Omental fat pad (tissue), 3 donors: ENCODE measurements at regions not wholly inside any gene's neighbourhood (a gene's known extent, or its start where the extent isn't known, plus 50 kb on each side); places are given as distances from the start of the nearest gene placed in this dataset.

Experiments
- ATAC-seq: fragments of 150-250 bp; one replicate; pipeline ENCODE4 v1.9.1; 2016; ENCODE audit warnings: mild to moderate bottlenecking, moderate library complexity; ENCODE audit not compliant: low FRiP score
- DNase-seq: peaks from one replicate; pipeline ENCODE4 v3.0.0-alpha.2; 2019; ENCODE audit warnings: low spot score
- TF ChIP-seq, protein P1 (sequence below), 3 donors: fragments of 450-650 bp; IDR thresholded peaks; one replicate each; pipeline ENCODE4 v1.5.1; 2016 to 2017; ENCODE audit warnings: antibody characterized with exemption in 3 of 3, mild to moderate bottlenecking in 3 of 3, moderate library complexity in 2 of 3

DNA sequence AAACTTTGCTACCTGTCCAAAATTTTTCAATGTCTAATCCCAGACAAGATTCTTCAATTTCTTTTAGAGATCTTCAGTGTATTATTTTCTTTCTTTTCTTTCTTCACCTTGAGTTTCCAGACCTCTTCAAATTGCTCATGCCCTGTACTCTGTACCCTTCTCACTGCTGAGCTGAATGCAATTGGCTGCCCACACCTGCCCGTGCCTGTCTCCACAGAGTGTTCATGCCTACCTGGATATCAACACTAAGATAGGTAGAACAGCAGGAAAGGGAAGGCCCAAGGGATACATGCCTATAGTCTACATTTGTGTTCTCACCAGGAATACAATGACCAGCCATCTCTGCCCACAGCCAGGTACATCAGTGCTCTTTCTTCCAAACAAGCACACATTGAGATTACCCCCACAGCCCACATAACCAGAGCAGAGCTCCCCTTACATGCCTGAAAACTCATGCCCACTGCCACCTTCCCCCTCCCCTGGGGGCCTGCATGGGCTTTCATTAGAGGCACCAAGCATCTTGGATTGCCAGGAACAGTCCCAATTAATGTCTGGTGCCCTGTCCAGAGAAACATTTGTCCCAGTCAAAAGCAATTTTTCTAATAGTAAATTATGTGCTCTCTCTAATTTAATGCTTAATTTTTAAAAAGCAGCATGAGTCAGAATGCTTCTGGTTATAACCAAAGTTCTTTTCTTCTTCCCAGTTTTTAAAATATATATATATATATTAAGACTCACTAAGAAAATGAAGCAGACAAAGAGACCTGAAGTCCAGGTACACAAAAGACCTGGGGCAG is 134.9 kb upstream of the SLC14A2 start:
- DNase-seq = no peak
- TF ChIP-seq, protein P1, sequence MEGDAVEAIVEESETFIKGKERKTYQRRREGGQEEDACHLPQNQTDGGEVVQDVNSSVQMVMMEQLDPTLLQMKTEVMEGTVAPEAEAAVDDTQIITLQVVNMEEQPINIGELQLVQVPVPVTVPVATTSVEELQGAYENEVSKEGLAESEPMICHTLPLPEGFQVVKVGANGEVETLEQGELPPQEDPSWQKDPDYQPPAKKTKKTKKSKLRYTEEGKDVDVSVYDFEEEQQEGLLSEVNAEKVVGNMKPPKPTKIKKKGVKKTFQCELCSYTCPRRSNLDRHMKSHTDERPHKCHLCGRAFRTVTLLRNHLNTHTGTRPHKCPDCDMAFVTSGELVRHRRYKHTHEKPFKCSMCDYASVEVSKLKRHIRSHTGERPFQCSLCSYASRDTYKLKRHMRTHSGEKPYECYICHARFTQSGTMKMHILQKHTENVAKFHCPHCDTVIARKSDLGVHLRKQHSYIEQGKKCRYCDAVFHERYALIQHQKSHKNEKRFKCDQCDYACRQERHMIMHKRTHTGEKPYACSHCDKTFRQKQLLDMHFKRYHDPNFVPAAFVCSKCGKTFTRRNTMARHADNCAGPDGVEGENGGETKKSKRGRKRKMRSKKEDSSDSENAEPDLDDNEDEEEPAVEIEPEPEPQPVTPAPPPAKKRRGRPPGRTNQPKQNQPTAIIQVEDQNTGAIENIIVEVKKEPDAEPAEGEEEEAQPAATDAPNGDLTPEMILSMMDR (IDR thresholded peaks at IDR 0.05) = no peak
- no peak for ATAC-seq

DNA sequence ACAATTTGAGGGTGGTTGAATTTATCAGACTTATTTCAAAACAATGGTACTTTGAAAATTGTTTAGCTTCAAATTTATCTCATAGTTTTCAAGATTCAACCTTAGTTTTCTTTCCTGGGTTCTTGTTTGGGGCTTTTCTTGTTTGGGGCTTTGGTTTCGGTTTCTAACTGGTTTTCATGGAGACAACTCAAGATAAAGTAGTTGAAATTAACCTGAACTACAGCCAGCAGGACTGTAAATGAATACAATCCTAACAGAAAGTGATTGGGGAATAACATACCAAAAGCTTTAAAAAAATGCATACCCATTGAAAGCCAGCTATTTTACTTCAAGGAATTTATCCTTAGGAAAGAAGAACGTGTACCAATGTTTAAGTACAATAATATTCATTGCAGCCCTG is 133.5 kb upstream of the SLC14A2 start:
- TF ChIP-seq, protein P1 (IDR thresholded peaks at IDR 0.05) = no peak

DNA sequence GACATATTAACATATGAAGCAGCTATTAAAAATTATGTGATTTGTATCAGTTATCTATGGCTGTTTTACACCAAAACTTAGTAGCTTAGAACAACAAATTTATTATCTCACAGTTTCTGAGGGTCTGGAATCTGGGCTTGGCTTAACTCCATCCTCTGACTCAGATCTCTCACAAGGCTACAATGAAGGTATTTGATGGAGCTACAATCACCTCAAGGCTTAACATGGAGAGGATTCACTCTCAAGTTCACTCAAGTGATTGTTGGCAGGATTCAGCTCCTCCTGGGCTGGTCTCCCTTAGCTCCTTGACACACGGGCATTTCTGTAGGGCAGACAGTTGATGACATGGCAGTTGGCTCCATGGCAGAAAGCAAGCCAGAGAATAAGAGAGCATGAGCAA is 133.0 kb upstream of the SLC14A2 start:
- ATAC-seq (no peak), DNase-seq (no peak)
- TF ChIP-seq, protein P1 (IDR thresholded peaks at IDR 0.05) = no peak

More for the DNA sequence above, 133.5 kb upstream of the SLC14A2 start:
- DNase-seq (no peak), ATAC-seq (no peak)

DNA sequence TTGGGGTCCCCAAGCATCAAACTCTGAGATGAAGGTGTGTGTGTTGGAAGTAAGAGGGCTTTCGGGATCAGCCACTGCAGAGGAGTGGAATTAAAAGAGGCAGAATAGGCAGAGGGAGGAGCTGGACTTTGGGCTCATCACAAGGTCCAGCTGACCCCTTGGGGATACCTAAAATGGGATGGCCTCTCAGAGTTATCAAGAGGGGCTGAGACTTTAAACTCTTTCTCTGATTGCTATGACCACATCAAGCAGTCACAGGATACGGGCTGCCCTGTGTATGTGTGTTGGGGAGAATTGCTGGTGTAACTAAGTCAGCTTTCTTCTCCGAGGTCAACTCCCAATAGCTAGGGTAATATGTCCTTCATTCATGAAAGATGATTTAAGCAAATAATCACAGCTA is 127.7 kb upstream of the SLC14A2 start:
- TF ChIP-seq, protein P1 (IDR thresholded peaks at IDR 0.05) = no peak
- ATAC-seq (no peak), DNase-seq (no peak)

DNA sequence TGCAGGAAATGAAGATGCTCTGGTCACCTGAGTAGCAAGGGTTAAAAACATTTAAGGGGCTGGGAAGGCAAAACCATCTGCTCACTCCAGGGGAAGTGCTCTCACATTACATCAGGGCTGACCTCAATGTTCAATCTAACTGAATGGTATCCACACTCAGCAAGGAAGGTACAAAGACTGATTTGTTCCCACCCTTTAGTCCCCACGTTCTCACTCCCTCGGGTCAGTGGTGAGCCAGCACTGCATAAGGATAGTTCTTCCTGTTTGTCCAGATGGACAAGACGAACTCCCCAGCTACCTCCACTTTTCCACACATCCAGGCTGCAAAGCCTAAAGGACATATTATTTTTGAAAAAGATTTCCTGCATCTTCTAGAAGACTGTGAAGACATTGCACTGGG is 126.6 kb upstream of the SLC14A2 start:
- no peak for DNase-seq
- TF ChIP-seq, protein P1 (IDR thresholded peaks at IDR 0.05) = no peak
- no peak for ATAC-seq

DNA sequence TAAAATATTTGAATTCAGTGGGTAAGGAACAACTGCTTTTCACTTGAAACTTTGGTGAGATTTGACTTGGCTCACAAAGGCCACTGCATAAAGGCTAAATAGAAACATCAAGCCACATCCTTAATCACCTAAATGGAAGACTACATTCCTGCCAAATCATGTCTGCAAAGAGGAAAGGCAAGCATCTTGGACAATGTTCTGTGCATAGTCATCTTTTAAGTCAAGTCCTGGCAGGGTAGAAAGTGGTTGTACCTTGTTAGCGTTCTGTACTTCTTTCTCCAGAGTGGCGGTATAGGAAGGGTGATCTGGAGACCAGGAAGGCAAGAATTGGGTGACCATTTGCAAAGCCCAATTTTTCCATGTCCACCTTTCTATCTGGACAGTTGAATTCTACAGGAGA is 121.4 kb upstream of the SLC14A2 start:
- TF ChIP-seq, protein P1 (IDR thresholded peaks at IDR 0.05) = no peak
- DNase-seq (no peak), ATAC-seq (no peak)

DNA sequence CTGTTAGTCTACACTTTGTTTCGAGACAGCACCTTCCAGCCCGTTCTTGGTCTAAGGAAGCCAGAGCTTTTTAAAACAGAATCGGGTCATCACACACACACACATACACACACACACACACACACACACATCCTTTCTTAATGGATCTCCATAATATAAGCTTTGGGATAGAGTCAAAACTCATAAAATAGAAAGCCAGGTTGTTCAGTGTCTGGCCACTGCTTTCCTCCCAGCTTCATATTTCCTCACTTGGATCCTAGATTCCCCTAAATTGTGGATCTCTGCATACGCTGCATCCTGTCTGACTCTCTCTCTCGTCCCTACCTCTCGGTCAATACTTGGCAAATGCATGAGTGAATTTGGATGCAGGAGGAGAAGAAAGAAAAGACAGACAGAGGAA is 120.5 kb upstream of the SLC14A2 start:
- TF ChIP-seq, protein P1 (IDR thresholded peaks at IDR 0.05) = no peak
- ATAC-seq = no peak
- no peak for DNase-seq
